Natural killer cell treated with Interleukin-12 subunit alpha and Interleukin-12 subunit beta and Interleukin-15 and Interleukin-18, amount 100 ng/mL, for 72 hours (primary cell): ENCODE measurements at regions not wholly inside any gene's neighbourhood (a gene's known extent, or its start where the extent isn't known, plus 50 kb on each side); places are given as distances from the start of the nearest gene placed in this dataset.

Source experiments
- ATAC-seq, 2 donors: fragments of 150-1000 bp; cut with Tn5 transposase in 1 of 2; sonication (Bioruptor Pico), chemical (Tn5 transposase) in 1 of 2; 2 replicates each; pipeline ENCODE4 v1.10.0; 2021
- DNase-seq: peaks from one replicate; pipeline ENCODE4 v3.0.0; 2022; ENCODE audit warnings: low spot score
- H3K27ac Mint-ChIP-seq, 2 donors: 1 replicate in 1 of 2; 2 replicates in 1 of 2; pipeline ENCODE4 v1.8.0; 2022; ENCODE audit warnings: mixed read lengths in 2 of 2, mild to moderate bottlenecking in 1 of 2, moderate library complexity in 1 of 2
- H3K27me3 Mint-ChIP-seq, 2 donors: 1 replicate in 1 of 2; 2 replicates in 1 of 2; pipeline ENCODE4 v1.8.0; 2022; ENCODE audit warnings: mixed read lengths in 2 of 2
- H3K36me3 Mint-ChIP-seq: one replicate; pipeline ENCODE4 v1.8.0; 2022; ENCODE audit warnings: mixed read lengths
- H3K4me1 Mint-ChIP-seq, 2 donors: 1 replicate in 1 of 2; 2 replicates in 1 of 2; pipeline ENCODE4 v1.8.0; 2022; ENCODE audit warnings: low read depth in 2 of 2, mixed read lengths in 2 of 2, mild to moderate bottlenecking in 1 of 2
- H3K4me3 Mint-ChIP-seq: one replicate; pipeline ENCODE4 v1.8.0; 2022; ENCODE audit warnings: mixed read lengths
- H3K9me3 Mint-ChIP-seq: 2 replicates; pipeline ENCODE4 v1.8.0; 2022; ENCODE audit warnings: mixed read lengths

- H3K27ac Mint-ChIP-seq = no peak overlapping the region
- H3K27me3 Mint-ChIP-seq = peaks cover 12 to 13% of the 10 kb centered on the region in 2 donors
- H3K4me1 Mint-ChIP-seq = peaks cover 5 to 7% of the 10 kb centered on the region in 2 donors
- no peaks in the 10 kb centered on the region for H3K9me3 Mint-ChIP-seq
- no peak overlapping the region for H3K4me3 Mint-ChIP-seq
- no peak for ATAC-seq
- no peak for DNase-seq
- no peaks in the 10 kb centered on the region for H3K36me3 Mint-ChIP-seq
These were observed 50.8 kb upstream of the NAV2 start for GRCh38 chr11:19661827-19662226.

DNA sequence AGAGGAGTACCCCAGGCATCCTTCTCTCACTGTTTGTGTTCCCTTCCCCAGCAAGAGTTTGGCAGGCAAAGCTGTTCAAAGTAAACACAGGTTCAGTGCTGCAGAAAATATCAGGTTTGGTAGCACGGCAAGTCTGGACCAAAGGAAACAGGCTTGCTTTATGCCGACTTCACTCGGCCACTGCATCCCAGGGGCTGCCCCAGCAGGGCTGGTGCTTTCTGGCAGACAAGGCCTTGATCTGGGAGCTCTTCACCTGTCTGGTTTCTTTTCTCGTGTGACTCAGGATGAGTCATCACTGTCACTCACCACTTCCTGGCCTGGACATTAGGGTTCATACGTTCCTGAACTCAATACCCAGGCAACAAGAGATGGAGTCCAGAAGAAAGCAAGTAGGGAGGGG, 52.6 kb upstream of the NAV2 start:
- Mint-ChIP-seq H3K4me3 (no peak overlapping the region), H3K9me3 (no peaks in the 10 kb centered on the region), H3K36me3 (no peaks in the 10 kb centered on the region), H3K27me3 (peaks cover 22% of the 10 kb centered on the region in 2 donors), H3K4me1 (peaks cover 5 to 7% of the 10 kb centered on the region in 2 donors), H3K27ac (no peak overlapping the region)
- DNase-seq = no peak
- ATAC-seq = peak; percentile 59 to 63

DNA sequence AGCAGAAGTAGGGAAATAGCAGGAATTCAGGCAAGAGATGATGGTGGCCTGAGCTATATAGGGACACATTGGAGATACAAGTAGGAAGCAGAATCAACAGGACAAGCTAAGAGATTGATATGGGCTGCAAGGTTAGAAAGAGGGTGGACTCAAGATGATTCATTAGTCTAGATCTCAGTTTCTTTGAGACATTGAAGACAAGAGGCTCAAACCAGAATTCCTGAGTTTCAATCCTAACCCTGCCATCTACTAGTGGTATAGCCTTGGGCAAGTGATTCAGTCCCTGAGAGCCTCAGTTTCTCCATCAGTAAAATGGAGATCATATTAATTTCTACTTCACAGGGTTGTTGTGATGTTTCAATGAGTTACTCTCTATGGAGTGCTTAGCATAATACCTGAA, 53.1 kb upstream of the NAV2 start:
- no peaks in the 10 kb centered on the region for H3K9me3 Mint-ChIP-seq
- peaks cover 1 to 4% of the 10 kb centered on the region in 2 donors for H3K4me1 Mint-ChIP-seq
- H3K4me3 Mint-ChIP-seq = no peak overlapping the region
- H3K27me3 Mint-ChIP-seq = peaks cover 18 to 27% of the 10 kb centered on the region in 2 donors
- H3K36me3 Mint-ChIP-seq = no peaks in the 10 kb centered on the region
- H3K27ac Mint-ChIP-seq = no peak overlapping the region
- ATAC-seq = no peak
- DNase-seq = no peak

- ATAC-seq = no peak
- peaks cover 13 to 17% of the 10 kb centered on the region in 2 donors for H3K27me3 Mint-ChIP-seq
- no peak overlapping the region for H3K4me3 Mint-ChIP-seq
- H3K9me3 Mint-ChIP-seq = no peaks in the 10 kb centered on the region
- H3K36me3 Mint-ChIP-seq = no peaks in the 10 kb centered on the region
- peaks cover 0 to 4% of the 10 kb centered on the region in 2 donors for H3K4me1 Mint-ChIP-seq
- DNase-seq = no peak
- H3K27ac Mint-ChIP-seq = no peak overlapping the region
These were observed 54.3 kb upstream of the NAV2 start for GRCh38 chr11:19658344-19658743.

GRCh38 chr11:19656140-19656541, 56.5 kb upstream of the NAV2 start:
- H3K27me3 Mint-ChIP-seq = peaks cover 15 to 26% of the 10 kb centered on the region in 2 donors
- no peaks in the 10 kb centered on the region for H3K9me3 Mint-ChIP-seq
- DNase-seq (no peak), ATAC-seq (no peak)
- peaks cover 0 to 4% of the 10 kb centered on the region in 2 donors for H3K4me1 Mint-ChIP-seq
- no peaks in the 10 kb centered on the region for H3K36me3 Mint-ChIP-seq
- H3K4me3 Mint-ChIP-seq = no peak overlapping the region
- no peak overlapping the region for H3K27ac Mint-ChIP-seq

DNA sequence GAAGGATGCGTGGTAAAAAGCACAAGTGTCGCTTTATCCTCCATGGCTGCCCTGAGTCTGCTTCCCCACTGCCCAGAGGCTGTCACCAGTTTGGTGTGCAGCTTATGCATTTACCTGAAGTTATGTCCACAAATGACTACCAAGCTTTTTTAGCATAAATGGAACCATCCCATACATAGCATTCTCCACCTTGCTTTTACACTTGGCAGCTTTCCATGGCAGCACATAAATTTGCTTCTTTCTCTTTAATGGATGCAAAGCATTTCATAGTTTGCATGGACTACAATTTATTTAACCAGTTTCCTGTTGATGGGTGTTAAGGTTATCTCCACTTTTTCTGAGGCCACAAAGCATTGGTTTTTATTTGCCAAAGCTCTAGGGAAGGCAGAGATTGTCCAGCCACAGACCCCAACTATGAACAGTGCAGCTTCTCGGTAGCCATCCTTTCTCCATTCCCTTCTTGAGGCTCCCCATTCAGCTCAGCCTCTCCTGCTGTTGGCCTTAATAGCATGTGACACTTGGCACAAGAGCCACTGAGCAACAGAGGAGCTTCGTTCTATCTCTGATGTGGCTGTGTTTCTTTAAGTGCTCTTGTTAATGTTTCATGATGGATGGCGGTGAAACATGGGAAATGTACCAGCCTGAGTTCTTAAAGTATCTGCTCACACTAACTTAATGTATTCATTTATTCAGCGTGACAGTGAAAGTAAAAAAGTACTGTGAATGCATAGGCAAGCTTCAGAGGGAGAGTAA, 59.8 kb upstream of the NAV2 start:
- ATAC-seq (no peak), DNase-seq (no peak)
- no peaks in the 10 kb centered on the region for H3K36me3 Mint-ChIP-seq
- H3K27ac Mint-ChIP-seq = no peak overlapping the region
- H3K9me3 Mint-ChIP-seq = no peaks in the 10 kb centered on the region
- H3K27me3 Mint-ChIP-seq = peaks cover 18 to 39% of the 10 kb centered on the region in 2 donors
- no peak overlapping the region for H3K4me3 Mint-ChIP-seq
- no peaks in the 10 kb centered on the region for H3K4me1 Mint-ChIP-seq

DNA sequence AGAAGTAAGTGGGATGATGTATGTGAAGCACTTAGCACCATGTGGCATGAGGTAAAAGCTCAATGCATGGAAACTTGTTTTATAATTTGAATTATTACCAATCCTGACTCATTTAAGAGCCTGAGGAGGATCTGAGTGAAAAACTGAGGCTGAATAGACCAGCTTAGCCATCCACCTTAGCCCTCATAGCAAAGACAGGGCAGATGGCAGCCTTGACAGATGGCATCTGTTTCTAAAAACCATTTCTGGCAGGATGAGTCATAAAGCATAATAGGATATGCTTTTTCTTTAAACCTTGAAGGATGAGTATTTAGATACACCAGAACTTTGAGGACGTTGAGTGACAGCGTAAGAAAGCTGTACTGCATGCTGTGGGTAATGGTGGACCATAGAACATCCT, 61.0 kb upstream of the NAV2 start:
- no peaks in the 10 kb centered on the region for H3K4me1 Mint-ChIP-seq
- no peaks in the 10 kb centered on the region for H3K36me3 Mint-ChIP-seq
- peaks cover 12 to 39% of the 10 kb centered on the region in 2 donors for H3K27me3 Mint-ChIP-seq
- ATAC-seq (no peak), DNase-seq (no peak)
- no peaks in the 10 kb centered on the region for H3K9me3 Mint-ChIP-seq
- no peak overlapping the region for H3K27ac Mint-ChIP-seq
- no peak overlapping the region for H3K4me3 Mint-ChIP-seq

DNA sequence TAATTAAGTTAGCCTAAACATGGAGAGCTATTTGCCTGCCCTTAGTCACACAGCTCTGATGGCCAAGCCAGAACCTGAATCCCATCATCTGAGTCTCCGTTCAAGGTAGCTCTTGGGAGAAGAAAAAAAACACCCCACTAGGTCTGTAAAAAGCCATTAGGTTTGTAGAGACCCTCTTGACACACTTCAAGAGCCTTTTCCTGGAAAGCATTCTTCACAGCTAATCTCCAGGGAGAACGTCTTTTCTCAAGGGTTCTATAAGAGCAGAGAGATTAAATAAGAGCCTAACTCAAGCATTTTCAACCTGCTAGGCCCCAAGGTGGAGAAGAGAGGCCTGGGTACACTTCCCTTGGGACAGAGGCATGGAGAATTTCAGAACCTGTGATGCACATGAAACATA, 61.6 kb upstream of the NAV2 start:
- Mint-ChIP-seq H3K9me3 (no peaks in the 10 kb centered on the region), H3K27ac (no peak overlapping the region), H3K27me3 (peaks cover 6 to 35% of the 10 kb centered on the region in 2 donors), H3K36me3 (no peaks in the 10 kb centered on the region), H3K4me3 (no peak overlapping the region), H3K4me1 (no peaks in the 10 kb centered on the region)
- DNase-seq (no peak), ATAC-seq (no peak)

- H3K4me3 Mint-ChIP-seq = no peak overlapping the region
- H3K36me3 Mint-ChIP-seq = no peaks in the 10 kb centered on the region
- peaks cover 4 to 32% of the 10 kb centered on the region in 2 donors for H3K27me3 Mint-ChIP-seq
- ATAC-seq = no peak
- no peak overlapping the region for H3K27ac Mint-ChIP-seq
- H3K4me1 Mint-ChIP-seq = no peaks in the 10 kb centered on the region
- no peaks in the 10 kb centered on the region for H3K9me3 Mint-ChIP-seq
- no peak for DNase-seq
These were observed 62.2 kb upstream of the NAV2 start for GRCh38 chr11:19650467-19650866.

- no peak for DNase-seq
- H3K27ac Mint-ChIP-seq = no peak overlapping the region
- H3K27me3 Mint-ChIP-seq = peaks cover 4 to 25% of the 10 kb centered on the region in 2 donors
- no peaks in the 10 kb centered on the region for H3K36me3 Mint-ChIP-seq
- ATAC-seq = no peak
- H3K4me3 Mint-ChIP-seq = no peak overlapping the region
- no peaks in the 10 kb centered on the region for H3K9me3 Mint-ChIP-seq
- H3K4me1 Mint-ChIP-seq = no peaks in the 10 kb centered on the region
These were observed 62.9 kb upstream of the NAV2 start for GRCh38 chr11:19649751-19650150.

- no peak for DNase-seq
- H3K9me3 Mint-ChIP-seq = no peaks in the 10 kb centered on the region
- no peaks in the 10 kb centered on the region for H3K4me1 Mint-ChIP-seq
- no peaks in the 10 kb centered on the region for H3K36me3 Mint-ChIP-seq
- no peak overlapping the region for H3K27ac Mint-ChIP-seq
- H3K27me3 Mint-ChIP-seq = peaks cover 4 to 28% of the 10 kb centered on the region in 2 donors
- H3K4me3 Mint-ChIP-seq = no peak overlapping the region
- ATAC-seq = no peak
These were observed 64.3 kb upstream of the NAV2 start for GRCh38 chr11:19648321-19648720.

- peaks cover 2 to 23% of the 10 kb centered on the region in 2 donors for H3K27me3 Mint-ChIP-seq
- no peak overlapping the region for H3K4me3 Mint-ChIP-seq
- H3K9me3 Mint-ChIP-seq = no peaks in the 10 kb centered on the region
- H3K36me3 Mint-ChIP-seq = no peaks in the 10 kb centered on the region
- H3K27ac Mint-ChIP-seq = no peak overlapping the region
- H3K4me1 Mint-ChIP-seq = no peaks in the 10 kb centered on the region
- ATAC-seq (no peak), DNase-seq (no peak)
These were observed 64.8 kb upstream of the NAV2 start for GRCh38 chr11:19647816-19648215.

DNA sequence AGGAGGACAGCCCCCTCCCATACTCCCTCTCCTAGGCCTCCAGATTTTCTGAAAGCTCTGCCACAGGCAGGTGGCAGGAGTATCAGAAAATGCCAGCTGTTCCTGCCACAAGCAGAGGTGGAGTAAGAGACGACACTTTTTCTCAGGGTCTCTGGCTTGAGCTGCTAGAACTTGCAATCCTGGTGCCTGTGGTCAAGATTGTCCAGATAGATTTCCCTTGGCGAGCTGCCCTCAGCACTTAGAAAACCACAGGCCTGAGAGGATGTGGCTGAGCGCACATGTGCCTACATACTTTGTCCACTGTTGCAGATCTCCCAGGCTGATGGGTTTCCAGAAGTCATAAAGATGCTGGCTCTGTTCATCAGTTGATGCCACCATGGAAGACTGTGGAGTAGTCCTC, 65.7 kb upstream of the NAV2 start:
- Mint-ChIP-seq H3K36me3 (no peaks in the 10 kb centered on the region), H3K9me3 (no peaks in the 10 kb centered on the region), H3K27me3 (peaks cover 7 to 24% of the 10 kb centered on the region in 2 donors), H3K4me1 (no peaks in the 10 kb centered on the region), H3K4me3 (no peak overlapping the region), H3K27ac (no peak overlapping the region)
- DNase-seq = no peak
- ATAC-seq = peak in 1 of 2 donors; percentile 43

GRCh38 chr11:19646308-19646707, 66.3 kb upstream of the NAV2 start:
- DNase-seq (no peak), ATAC-seq (no peak)
- no peaks in the 10 kb centered on the region for H3K36me3 Mint-ChIP-seq
- no peaks in the 10 kb centered on the region for H3K9me3 Mint-ChIP-seq
- no peaks in the 10 kb centered on the region for H3K4me1 Mint-ChIP-seq
- H3K27ac Mint-ChIP-seq = no peak overlapping the region
- H3K4me3 Mint-ChIP-seq = no peak overlapping the region
- H3K27me3 Mint-ChIP-seq = peaks cover 10 to 30% of the 10 kb centered on the region in 2 donors

- Mint-ChIP-seq H3K27me3 (peaks cover 11 to 20% of the 10 kb centered on the region in 2 donors), H3K9me3 (no peaks in the 10 kb centered on the region), H3K27ac (no peak overlapping the region), H3K36me3 (no peaks in the 10 kb centered on the region), H3K4me1 (no peaks in the 10 kb centered on the region), H3K4me3 (no peak overlapping the region)
- ATAC-seq (no peak), DNase-seq (no peak)
These were observed 68.3 kb upstream of the NAV2 start for GRCh38 chr11:19644316-19644715.
